COLO829 (cell line): ENCODE measurements at regions not wholly inside any gene's neighbourhood (a gene's known extent, or its start where the extent isn't known, plus 50 kb on each side); places are given as distances from the start of the nearest gene placed in this dataset.

Source experiments
- DNase-seq: peaks from one replicate; pipeline ENCODE4 v3.0.0; 2012; ENCODE audit warnings: low spot score

DNA sequence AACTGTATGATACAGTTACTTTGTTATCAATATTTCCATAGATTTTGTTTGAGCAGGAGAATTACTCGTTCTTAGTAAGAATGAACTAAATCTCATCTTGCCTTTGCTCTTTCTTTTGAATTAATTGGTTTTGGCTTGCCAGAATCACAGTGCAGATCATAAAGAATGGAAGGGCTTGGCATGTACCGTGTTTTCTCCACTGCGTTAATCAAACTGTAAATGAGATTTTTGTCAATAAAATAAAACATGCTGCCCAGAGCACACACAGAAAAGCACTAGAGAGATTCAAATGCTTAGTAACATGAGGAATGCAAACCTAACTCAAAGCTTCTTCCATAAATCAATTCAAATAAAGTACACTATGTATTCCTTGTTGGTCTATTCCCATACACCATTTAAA is 229.6 kb upstream of the CDH2 start:
- no peak for DNase-seq

DNA sequence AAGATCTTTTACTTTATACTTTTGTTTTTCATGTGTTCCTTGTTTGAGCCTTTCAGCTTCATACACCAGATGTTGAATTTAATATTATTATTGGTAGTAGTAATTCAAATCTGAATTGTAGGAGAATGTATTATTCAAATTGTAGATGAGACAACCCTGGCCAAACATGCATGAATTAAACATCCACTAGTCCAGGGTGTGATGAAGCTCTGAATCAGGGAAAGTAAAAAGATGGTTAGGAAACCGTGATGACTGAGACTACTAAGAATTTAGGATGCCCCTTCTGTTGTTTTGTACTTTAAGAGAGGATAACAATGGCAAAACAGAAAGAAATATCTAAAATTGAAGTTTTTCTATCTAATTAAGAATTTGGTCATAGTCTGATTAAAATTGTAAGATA is 227.8 kb upstream of the CDH2 start:
- DNase-seq = no peak

DNA sequence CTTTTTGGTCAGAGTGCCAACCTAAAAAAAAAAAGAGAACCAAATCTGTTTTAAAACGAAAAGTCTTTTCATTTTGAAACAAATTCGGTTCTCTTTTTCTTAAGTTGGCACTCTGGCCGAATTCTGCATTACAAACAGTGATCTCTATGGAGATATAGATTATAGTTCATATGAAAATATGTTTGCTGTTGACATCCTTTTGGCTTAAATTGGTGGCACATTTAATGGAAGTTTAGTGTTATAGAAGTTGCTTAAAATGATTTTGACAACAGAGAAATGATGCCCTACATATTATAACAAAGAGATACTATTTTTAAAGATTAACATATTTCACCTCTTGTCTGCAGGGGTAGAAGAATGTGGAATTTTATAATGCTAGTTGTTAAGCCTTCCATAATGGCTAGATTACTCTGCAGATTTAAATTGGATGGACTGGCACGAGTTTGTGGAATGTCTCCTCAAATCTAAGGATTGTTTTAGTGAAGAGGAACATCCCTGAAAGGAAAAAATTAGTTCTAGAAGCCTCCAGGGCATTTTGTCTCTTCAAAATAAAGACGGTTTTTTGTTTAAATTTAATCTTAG is 222.9 kb upstream of the CDH2 start:
- DNase-seq = no peak

DNA sequence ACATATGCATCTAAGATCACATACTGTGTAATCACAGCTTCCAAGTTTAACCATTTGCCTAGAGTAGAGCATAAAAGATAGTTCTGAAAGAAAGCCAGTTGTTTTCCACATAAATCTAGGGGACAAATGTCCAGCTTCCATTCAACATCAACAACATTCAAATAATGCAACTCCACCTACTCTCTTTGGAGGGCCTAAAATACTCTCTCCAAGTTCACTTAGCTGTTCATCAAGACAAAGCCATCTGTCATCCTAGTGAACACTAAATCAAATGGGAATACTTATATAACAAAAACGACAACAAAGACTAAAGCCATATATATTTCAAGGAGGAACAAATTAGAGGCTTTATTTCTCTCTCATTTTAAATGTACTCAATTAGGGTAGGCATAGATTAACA is 221.5 kb upstream of the CDH2 start:
- no peak for DNase-seq

DNA sequence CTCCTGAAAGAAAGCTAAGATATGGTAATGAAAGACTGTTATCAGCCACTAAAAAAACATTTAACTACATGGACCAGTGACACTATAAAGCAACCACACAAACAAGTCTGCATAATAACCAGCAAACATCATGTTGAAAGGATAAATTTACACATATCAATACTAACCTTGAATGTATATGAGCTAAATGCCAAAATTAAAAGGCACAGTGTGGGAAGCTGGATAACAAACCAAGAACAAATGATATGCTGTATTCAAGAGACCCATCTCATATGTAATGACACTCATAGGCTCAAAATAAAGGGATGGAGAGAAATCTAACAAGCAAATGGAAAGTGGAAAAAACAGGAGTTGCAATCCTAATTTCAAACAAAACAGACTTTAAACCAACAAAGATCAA is 213.1 kb upstream of the CDH2 start:
- no peak for DNase-seq

DNA sequence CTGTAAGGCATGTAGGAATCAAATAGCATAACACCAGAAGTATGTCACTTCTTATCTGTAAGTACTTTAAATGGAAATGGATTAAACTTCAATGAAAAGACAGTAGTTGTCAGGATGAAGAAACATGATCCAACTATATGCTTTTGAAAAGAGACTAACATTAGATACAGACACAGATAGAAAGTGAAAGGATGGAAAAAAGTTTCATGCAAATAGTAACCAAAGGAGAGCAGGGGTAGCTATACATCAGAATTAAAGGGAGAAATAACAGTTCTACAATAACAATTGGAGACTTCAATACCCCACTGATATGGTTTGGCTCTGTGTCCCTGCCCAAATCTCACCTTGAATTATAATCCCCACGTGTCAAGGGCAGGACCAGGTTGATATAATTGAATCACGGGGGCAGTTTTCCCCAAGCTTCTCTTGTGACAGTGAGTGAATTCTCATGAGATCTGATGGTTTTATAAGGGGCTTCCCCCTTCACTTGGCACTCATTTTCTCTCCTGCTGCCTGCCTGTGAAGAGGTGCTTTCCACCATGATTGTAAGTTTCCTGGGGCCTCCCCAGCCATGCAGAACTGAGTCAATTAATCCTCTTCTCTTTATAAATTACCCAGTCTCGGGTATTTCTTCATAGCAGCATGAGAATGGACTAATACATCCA is 205.4 kb upstream of the CDH2 start:
- no peak for DNase-seq

- DNase-seq = no peak
Observed at GRCh38 chr18:28372186-28372585, 195.3 kb upstream of the CDH2 start.

DNA sequence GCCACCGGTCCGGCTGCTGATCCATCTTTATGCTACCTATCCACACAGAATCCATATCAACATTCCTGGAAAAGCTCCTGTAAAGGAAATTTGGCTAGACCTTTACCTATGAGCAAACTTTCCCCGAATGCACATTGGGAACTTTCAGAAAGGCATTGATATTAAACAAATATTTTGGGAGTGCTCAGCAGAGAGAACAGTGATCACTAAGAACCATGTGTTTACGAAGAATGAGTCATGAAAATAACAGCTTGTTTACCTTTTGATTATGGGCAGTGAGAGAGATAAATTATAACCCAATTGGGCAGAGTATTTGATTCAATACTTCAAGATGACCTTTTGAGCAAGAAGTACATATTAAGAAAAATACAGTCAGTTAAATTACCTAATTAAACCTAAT is 189.7 kb upstream of the CDH2 start:
- DNase-seq = no peak

DNA sequence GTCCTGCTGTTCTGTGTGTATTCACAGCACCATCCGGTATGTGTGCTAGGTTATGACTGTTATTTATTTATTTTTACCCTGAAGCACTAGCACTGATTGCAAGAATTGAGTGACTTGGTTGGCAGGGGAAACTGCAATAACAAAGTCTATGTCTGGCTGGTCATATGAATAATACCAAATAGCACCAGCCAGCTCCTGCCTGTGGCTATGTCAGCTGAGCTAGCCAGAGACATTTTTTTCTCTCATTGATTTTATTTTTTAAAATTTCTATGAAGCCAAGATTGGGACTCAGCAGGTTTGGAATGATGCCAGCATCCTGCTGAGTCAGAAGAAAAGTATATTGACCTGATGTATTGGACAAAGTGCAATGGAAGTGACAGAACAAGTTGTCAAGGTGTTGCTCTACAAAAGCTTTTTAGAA is 188.5 kb upstream of the CDH2 start:
- DNase-seq = peak; percentile 66

DNA sequence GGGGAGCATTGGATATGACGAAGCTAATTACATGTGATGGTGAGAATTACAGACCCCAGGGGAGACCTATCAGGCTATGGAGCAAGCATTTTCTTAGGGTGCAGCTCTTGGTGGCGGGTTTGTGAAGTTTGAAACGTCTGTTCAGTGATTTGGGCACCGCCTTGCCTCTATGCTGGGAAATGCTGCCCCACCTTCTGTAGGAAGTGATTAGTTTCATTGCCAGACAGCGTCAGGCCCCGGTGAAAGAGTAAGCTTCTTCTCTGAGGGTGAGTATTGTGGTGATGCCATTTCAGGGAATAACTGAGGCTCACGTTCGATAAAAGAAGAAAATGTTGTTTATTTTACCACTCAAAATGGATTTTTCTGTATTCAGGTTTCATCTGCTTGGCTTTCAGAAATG is 186.2 kb upstream of the CDH2 start:
- no peak for DNase-seq

GRCh38 chr18:28359176-28359575 is 182.2 kb upstream of the CDH2 start:
- DNase-seq = no peak

GRCh38 chr18:28357766-28358401 is 181.0 kb upstream of the CDH2 start:
- no peak for DNase-seq

GRCh38 chr18:28350821-28351220 is 173.9 kb upstream of the CDH2 start:
- no peak for DNase-seq

- DNase-seq = no peak
Observed at GRCh38 chr18:28342231-28342630, 165.3 kb upstream of the CDH2 start.

DNA sequence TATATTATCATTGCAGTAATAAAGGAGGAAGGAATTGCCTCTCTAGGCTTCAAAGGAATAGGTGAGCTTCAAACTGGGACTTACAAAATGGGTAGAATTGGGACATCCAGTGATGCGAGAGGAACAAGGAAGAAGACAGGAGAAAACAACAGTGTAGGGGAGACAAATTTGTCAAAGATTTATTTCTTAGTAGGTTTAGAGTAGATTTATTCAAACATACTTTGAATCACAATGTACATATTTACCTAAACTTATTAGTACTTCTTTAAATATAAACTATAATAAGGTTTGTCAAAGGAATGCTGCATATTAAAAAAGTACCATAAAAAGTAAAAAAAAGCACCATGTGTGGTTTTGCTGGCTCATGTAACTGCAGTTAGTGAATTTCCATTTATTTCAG is 161.4 kb upstream of the CDH2 start:
- no peak for DNase-seq

DNA sequence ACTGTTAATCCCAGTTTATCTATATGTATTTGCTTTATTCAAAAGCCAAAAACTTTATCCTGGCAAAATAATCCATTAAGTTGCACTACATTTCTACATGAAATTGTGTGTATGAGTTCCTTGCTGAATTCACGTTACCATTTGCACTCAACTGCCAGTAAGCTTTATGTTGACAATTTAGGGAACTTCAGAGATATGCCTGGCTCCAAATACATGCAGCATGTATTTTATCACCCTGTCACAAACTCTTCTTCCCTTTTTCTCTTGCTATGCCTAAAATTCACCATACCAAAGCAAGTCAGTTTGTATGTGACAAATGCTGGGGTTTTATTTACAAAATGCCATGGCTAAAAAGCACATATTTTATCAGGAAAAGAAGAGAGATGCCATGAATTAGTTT is 157.6 kb upstream of the CDH2 start:
- no peak for DNase-seq

GRCh38 chr18:28332071-28332470 is 155.1 kb upstream of the CDH2 start:
- DNase-seq = no peak

GRCh38 chr18:28331551-28331950 is 154.6 kb upstream of the CDH2 start:
- DNase-seq = no peak

DNA sequence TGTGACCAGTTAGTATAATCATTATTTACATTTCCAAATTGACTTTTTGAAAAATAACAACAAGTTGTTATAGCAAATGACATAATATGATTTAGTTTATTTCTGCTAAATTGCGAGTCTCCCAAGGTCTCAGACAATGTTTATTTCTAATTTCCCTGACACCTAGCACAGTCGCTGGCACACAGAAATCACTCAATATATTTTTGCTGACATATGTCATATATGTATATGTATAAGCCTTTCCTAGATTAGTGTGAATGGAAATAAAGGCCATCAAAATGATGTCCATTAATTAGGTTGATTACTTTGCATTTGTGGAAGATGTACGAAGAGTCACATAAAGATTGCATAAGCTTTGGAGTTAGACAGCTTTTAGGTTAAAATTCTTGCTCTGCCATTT is 136.7 kb upstream of the CDH2 start:
- no peak for DNase-seq

DNA sequence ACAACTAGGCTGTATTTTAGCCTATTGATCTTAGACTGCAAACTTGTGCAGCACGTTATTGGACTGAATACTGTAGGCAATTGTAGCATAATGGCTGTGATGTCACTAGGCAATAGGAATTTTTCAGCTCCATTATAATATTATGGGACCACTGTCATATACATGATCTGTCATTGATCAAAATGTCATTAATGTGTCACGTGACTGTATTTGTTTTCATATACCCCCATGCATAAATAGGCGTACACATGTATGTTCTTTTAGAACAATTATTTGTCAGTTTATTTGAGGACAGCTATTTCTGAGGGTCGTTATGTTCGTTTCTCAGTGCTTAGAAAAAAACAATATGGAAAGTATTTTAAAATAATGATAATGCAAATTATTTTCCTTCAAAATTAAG is 111.9 kb upstream of the CDH2 start:
- DNase-seq = no peak

GRCh38 chr18:28287146-28287545 is 110.2 kb upstream of the CDH2 start:
- DNase-seq = no peak

- no peak for DNase-seq
Observed at GRCh38 chr18:28284132-28284531, 107.2 kb upstream of the CDH2 start.

- no peak for DNase-seq
Observed at GRCh38 chr18:28281400-28281799, 104.5 kb upstream of the CDH2 start.

- no peak for DNase-seq
Observed at GRCh38 chr18:28269750-28270149, 92.8 kb upstream of the CDH2 start.
